ENCODE measurements at regions not wholly inside any gene's neighbourhood (a gene's known extent, or its start where the extent isn't known, plus 50 kb on each side); places are given as distances from the start of the nearest gene placed in this dataset.
A peak's percentile ranks its signal among the peaks of the same experiment; 100 is the strongest.

DNA sequence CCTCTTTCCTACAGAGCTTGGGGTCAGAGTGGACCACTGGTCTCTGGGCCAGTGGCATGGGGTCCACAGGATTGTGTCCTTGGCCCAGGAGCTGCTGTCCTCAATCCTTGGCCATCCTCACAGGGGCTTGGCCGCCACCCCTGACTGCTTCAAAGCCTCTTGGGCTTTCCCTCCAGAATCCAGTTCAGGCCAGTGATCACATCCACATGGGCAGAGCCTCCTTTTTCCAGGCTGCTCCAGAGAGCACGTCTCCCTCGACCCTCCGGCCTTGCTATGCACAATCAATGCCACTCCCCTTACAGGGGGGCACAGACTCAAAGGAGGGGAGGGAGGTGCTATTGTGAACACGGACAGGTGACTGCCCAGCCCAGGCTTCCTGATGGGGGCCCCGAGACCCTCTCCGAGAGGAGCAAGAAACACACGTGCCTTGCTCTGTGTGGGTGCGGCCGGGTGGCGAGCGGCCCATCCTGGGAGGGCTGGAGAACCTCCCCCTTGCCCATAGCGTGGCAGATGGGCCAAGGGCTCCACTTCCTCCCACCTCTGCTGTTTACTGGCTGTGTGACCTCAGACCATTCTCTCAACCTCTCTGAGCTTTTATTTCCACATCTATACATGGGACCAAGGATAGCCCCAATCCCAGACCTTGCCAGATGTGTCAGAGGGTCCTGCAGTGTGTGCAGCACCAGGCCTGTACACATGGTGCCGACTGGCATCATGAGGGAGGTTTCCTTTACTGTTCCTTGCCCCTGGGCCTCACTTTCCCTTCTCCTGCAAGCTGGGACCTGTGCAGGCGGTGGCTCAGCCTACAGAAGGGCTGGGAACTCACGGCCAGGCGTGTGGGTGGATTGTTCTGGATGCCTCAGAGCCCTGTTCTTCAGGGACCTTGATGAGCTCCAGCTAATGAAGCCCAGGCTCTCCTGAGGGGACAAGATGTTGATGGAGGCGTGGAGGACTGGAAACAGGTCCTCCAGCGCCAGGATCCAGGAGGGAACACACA, 229.0 kb upstream of the GSE1 start:
- intact Hi-C loops (cut with DNase I; ENCODE audit: low total_unique reads), result no loop called here
- no peak overlapping the region for H3K4me3 ChIP-seq (ENCODE audit: low read depth, poor library complexity, severe bottlenecking)
- no peak for DNase-seq (ENCODE audit: low spot score in 2 of 2)
- 37 to 49% methylated on average over 17 of the region's 19 CpGs for WGBS, 2 donors
- no peak for TF ChIP-seq POLR2A (IDR thresholded peaks at IDR 0.05)
- TF ChIP-seq, protein P1, sequence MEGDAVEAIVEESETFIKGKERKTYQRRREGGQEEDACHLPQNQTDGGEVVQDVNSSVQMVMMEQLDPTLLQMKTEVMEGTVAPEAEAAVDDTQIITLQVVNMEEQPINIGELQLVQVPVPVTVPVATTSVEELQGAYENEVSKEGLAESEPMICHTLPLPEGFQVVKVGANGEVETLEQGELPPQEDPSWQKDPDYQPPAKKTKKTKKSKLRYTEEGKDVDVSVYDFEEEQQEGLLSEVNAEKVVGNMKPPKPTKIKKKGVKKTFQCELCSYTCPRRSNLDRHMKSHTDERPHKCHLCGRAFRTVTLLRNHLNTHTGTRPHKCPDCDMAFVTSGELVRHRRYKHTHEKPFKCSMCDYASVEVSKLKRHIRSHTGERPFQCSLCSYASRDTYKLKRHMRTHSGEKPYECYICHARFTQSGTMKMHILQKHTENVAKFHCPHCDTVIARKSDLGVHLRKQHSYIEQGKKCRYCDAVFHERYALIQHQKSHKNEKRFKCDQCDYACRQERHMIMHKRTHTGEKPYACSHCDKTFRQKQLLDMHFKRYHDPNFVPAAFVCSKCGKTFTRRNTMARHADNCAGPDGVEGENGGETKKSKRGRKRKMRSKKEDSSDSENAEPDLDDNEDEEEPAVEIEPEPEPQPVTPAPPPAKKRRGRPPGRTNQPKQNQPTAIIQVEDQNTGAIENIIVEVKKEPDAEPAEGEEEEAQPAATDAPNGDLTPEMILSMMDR (IDR thresholded peaks at IDR 0.05), result no peak

DNA sequence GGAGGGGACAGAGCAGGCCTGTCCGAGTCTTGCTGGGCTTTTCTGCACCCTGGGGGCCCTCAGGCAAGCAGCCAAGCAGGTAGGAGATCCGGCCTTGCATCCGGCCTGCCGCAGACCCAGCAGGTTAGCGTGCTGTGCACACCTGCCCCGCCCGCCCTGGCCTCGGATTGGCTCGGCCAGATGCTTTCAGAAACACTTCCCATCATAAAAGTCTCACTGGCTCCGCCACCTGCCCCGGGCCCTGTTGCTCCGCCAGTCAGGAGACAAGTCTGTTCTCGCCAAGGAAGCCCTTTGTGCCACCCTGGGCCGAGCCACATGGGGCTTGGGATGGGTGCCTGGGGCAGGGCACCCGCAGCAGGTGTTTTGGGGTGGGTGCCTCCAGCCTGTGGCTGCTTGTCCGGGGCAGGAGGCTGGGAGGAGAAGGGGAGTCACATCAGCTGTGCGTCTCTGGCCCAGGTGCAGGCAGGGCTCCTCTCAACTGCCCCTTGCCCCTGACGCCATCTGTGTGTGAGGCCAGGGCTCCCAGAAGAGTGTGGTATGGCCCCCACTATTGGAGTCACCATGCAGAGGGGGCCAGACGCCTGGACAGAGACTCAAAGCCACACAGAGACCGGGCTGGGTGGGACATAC, 228.2 kb upstream of the GSE1 start:
- intact Hi-C loops (cut with DNase I; ENCODE audit: low total_unique reads), result no loop called here
- TF ChIP-seq, protein P1 (IDR thresholded peaks at IDR 0.05), result no peak
- TF ChIP-seq POLR2A (IDR thresholded peaks at IDR 0.05), result no peak
- DNase-seq (ENCODE audit: low spot score in 2 of 2), result no peak
- no peak overlapping the region for H3K4me3 ChIP-seq (ENCODE audit: low read depth, poor library complexity, severe bottlenecking)
- WGBS, 2 donors, result 43 to 63% methylated on average over 11 to 20 of the region's 20 CpGs

DNA sequence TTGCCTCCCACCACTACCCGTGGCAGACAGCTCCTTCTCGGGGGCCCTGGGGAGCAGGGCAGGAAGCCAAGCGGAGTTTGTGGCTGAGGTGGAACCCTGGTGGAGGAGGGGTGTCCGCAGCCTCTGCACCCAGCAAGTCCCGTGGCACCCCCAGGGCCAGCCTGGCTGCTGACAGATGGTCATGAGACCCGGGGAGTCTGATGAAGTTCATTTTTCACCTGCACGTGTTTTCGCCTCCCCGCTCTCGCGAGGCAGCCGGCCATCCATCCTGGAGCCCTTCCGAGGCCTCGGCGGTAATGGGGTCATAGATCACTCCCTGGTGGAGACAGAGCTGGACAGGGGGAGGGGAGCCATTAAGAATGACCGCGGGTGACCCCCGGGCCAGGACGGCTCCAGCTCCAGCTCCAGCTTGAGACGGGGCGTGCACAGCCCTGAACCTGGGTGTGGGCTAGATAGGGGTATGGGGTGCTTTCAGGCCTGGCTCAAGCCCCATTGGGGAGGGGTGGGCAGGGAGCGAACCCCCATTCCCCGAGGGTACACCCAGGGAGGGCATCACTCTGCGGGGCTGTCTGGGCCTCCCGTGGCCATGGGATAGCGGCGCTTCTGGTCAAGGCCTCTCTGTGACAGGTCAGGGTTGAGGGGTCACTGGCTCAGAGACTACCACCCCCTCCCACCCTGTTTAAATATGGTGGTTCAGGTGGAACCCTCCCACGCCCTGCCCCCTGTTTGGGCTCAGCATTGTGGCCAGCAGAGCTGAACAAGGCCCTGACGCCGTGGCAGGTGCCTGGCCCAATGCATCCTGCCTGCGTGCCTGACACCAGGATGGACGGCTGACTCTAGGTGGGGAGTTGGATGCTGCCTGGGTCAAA, 227.4 kb upstream of the GSE1 start:
- no peak for DNase-seq (ENCODE audit: low spot score in 2 of 2)
- intact Hi-C loops (cut with DNase I; ENCODE audit: low total_unique reads), result no loop called here

DNA sequence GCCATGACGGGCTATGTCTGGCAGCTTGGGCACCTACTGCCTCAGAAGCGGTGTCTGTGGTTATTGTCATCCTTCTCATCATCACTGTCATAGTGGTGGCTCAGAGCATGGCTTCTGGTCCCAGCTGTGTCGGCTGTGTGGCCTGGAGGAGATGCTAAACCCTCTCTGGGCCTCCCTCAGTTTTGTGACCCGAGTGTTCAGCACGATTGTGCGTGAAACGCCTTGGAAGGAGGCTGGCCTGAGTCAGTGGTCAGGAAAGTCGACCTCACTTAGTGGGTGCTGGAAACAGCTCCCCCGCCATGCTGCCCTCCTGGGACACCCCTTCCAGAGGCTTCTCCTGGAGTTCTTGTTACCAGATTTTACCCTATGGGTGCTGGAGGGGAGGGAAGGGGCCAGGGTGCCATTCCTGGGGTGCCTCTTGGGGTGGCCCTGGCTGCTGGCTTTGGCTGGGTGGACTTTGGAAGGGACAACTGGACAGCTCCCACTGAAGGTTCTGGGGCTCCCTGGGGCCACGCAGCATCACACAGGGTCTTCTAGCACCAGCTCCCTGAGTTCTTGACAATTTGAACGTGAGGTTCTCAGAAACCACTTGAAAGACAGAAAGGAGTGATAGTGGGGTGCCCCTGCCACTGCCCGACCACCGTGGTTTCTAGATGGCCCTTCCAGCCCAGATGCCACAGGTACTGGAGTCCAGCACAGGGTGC, 226.5 kb upstream of the GSE1 start:
- peak in 1 of 2 donors; percentile 78 for DNase-seq (ENCODE audit: low spot score in 2 of 2)
- 91 to 92% methylated on average over 13 of the region's 13 CpGs for WGBS, 2 donors
- intact Hi-C loops (cut with DNase I; ENCODE audit: low total_unique reads), result no loop called here
- TF ChIP-seq, protein P1 (IDR thresholded peaks at IDR 0.05), result no peak
- TF ChIP-seq POLR2A (IDR thresholded peaks at IDR 0.05), result no peak
- H3K4me3 ChIP-seq (ENCODE audit: low read depth, poor library complexity, severe bottlenecking), result no peak overlapping the region

More for the DNA sequence above, 227.4 kb upstream of the GSE1 start:
- WGBS, 2 donors, result 68 to 77% methylated on average over 26 to 32 of the region's 32 CpGs
- H3K4me3 ChIP-seq (ENCODE audit: low read depth, poor library complexity, severe bottlenecking), result no peak overlapping the region
- TF ChIP-seq, protein P1 (IDR thresholded peaks at IDR 0.05), result no peak
- TF ChIP-seq POLR2A (IDR thresholded peaks at IDR 0.05), result no peak

DNA sequence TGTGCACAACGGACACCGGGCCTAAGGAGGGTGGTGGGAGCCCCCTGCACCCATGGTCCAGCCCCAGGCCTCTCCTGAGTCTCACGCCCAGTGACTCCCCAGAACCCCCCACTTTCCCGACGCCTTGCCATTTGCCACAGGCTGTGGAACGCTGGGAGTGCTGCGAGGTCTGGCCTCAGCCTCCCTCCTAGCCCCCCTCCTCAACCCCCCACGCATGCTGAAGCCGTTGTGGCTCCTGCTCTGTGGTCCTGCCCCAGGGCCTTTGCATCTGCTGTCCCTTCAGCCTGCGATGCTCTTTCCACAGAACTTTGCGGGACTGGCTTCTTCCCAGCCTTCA, 226.0 kb upstream of the GSE1 start:
- WGBS, 2 donors, result 89 to 95% methylated on average over 11 of the region's 11 CpGs
- TF ChIP-seq, protein P1 (IDR thresholded peaks at IDR 0.05), result no peak
- TF ChIP-seq POLR2A (IDR thresholded peaks at IDR 0.05), result no peak
- intact Hi-C loops (cut with DNase I; ENCODE audit: low total_unique reads), result no loop called here
- H3K4me3 ChIP-seq (ENCODE audit: low read depth, poor library complexity, severe bottlenecking), result no peak overlapping the region
- DNase-seq (ENCODE audit: low spot score in 2 of 2), result peak in 1 of 2 donors; percentile 66

All from lower leg skin (tissue), 4 donors.